Urothelium cell line (cell line): ENCODE measurements at regions not wholly inside any gene's neighbourhood (a gene's known extent, or its start where the extent isn't known, plus 50 kb on each side); places are given as distances from the start of the nearest gene placed in this dataset.

Experiments used
- DNase-seq: peaks from one replicate; pipeline ENCODE4 v3.0.0; 2011; ENCODE audit warnings: low spot score, mixed read lengths
- FAIRE-seq: peaks from 2 replicates; lab custom pipeline; 2011; peaks lifted over from hg19 to GRCh38; lab: Jason Lieb, UNC

- FAIRE-seq (no peak), DNase-seq (no peak)
Measured at GRCh38 chr10:111774486-111774885, 409.1 kb downstream of the GPAM start.

GRCh38 chr10:111784436-111784835, 399.1 kb downstream of the GPAM start:
- FAIRE-seq (no peak), DNase-seq (no peak)

GRCh38 chr10:111784946-111785465, 398.6 kb downstream of the GPAM start:
- DNase-seq (no peak), FAIRE-seq (no peak)

DNA sequence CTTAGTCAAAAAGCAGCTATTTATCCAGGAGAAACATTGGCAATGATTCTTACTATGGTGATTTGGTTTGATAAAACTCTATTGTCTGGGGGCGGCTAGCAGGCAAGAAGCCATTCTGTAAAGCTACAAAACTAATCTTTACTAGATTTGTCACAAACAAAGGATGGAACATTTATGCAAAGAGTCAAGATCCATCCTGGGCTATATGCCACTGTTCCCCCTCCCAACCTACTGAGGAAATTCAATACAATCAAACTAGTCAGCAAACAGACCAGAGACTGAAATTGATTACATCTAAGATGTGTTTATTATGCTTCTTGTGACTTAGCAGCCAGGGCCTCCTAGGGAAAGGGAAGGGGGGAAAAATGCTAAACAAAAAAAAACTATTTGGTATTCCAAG, 397.6 kb downstream of the GPAM start:
- FAIRE-seq (no peak), DNase-seq (no peak)

DNA sequence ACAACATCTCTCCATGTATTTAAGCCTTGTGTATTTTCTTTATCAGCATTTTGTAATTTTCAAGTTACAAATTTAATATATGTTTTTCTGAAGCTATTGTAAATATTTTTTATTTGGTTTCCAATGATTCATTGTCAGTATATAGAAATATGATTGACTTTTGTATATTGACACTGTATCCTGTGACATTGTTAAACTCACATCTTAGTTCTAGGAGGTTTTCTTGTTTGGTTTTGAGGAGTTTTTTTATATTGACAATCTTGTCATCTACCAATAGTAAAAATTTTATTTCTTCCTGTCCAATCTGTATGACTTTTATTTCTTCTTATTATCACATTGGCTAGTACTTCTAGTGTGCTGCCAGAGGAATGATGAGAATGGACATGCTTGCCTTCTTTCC, 393.7 kb downstream of the GPAM start:
- no peak for FAIRE-seq
- no peak for DNase-seq

DNA sequence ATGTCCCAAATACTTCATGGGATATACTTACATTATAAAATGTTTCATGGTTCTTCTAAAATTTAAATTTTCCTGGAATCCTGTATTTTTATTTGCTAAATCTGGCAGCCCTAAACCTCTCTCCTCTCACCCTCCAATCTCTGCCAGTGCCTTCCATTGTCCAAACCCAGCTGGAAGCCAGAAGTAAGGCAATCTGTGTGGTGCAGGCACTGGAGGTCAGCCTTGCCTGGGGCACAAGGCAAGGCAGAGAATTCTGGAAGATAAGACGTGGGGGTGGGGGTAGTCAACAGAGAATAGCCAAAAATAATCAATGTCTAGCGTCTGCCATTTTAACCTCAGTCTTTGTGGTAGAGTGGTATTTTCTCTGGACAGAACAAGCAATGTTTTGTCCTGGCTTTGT, 381.7 kb downstream of the GPAM start:
- FAIRE-seq = no peak
- DNase-seq = no peak

DNA sequence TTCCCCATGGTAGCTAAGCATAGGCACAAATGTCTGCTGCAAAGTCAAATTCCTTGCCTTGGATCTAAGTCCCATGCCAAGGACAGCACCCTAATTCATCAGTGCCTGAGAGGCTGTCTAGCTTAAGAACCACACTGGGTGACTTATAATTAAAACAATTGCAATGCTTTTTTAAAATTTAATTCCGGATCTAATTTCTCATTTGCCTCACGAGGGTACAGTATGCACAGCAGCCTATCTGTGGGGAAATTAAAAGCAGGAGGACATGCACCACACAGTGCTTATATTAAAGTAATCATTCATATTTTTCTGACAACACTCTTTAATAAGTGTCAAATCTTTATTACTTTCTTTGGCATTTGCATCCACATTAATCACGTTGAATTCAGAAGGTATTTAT, 378.8 kb downstream of the GPAM start:
- no peak for DNase-seq
- no peak for FAIRE-seq

GRCh38 chr10:111811517-111811916, 372.0 kb downstream of the GPAM start:
- DNase-seq (no peak), FAIRE-seq (no peak)

DNA sequence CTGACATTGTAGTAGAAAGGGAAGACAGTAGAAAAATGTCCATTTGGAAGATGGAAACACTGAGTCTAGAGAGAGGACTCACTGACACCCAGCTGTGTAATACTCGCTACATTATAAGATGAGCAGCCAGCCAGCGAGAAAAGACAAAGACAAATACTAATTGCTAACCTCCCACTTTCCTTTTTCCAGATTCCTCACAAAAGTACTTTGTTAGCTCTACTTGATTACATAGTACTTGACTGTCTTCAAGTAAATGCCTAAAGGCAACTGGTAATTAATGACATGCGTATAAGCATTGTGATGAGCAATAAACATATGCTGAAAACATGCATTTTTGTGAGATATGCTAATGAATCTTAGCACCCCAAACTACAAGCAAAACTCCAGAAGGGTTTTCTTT, 363.1 kb downstream of the GPAM start:
- FAIRE-seq (no peak), DNase-seq (no peak)

GRCh38 chr10:111821871-111822270, 361.7 kb downstream of the GPAM start:
- DNase-seq (no peak), FAIRE-seq (no peak)

DNA sequence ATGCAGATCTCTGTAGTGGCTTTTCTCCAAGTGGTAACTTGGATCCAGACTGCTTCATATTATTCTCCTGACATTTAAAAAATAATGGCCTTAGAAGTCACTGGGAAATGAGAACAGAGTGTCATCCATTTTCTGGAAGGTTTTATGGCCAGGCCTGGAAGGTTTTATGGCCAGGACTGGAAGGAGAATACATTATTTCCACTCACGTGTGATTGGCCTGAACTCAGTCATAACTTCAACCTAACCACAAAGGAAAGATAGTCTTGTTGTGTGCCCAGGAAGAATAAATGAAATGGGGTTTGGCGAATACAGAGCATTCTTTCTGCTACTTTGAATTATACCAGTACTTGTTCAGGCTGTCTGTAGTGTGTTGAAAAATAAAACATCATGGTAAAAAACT, 360.9 kb downstream of the GPAM start:
- FAIRE-seq (no peak), DNase-seq (no peak)

GRCh38 chr10:111824128-111824527, 359.4 kb downstream of the GPAM start:
- FAIRE-seq (no peak), DNase-seq (no peak)

DNA sequence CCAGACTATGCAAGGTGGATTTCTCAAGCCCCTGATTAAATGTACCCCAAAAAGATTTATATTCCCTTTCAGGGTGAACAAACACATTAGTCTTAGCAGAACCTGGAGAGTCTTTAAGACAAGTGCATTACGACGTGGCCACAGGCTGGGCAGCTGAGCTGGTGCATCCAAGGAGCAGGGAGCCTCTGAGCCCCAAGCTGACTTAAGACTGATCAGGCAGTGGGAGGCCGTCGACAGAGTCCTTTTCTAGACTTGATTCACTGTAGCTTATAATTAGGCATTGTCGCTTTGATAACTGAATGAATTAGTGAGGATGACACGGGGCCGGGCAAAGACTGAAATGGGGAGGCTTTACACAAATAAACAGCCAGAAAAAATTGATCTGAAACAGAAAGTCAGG, 353.2 kb downstream of the GPAM start:
- no peak for FAIRE-seq
- no peak for DNase-seq

GRCh38 chr10:111831058-111831457, 352.5 kb downstream of the GPAM start:
- no peak for DNase-seq
- FAIRE-seq = no peak

GRCh38 chr10:111833251-111833650, 350.3 kb downstream of the GPAM start:
- FAIRE-seq (no peak), DNase-seq (no peak)

GRCh38 chr10:111835574-111835973, 348.0 kb downstream of the GPAM start:
- no peak for FAIRE-seq
- DNase-seq = no peak

GRCh38 chr10:111836064-111836463, 347.5 kb downstream of the GPAM start:
- FAIRE-seq (no peak), DNase-seq (no peak)

GRCh38 chr10:111836571-111836970, 347.0 kb downstream of the GPAM start:
- DNase-seq (no peak), FAIRE-seq (no peak)

- FAIRE-seq = no peak
- DNase-seq = no peak
Measured at GRCh38 chr10:111837086-111837485, 346.5 kb downstream of the GPAM start.

- DNase-seq (no peak), FAIRE-seq (no peak)
Measured at GRCh38 chr10:111837985-111838384, 345.6 kb downstream of the GPAM start.

DNA sequence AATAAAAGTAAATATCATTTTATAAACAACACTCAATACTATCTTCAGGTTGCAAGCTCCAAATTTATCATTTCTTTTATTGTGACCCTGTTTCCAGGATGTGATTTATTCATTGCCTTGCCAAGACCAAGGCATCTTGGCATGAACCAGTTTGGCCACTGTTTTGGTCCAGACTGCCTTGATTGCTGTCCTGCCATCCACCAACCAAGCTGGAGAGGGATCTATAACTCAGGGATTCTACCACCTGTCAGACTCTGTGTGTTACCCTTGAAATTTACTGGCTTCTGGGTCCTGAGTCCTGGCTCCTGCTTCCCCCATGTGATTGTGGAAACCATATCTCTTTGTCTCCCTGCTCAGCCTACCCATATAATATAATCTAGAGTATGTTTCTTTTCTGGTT, 343.0 kb downstream of the GPAM start:
- no peak for FAIRE-seq

DNA sequence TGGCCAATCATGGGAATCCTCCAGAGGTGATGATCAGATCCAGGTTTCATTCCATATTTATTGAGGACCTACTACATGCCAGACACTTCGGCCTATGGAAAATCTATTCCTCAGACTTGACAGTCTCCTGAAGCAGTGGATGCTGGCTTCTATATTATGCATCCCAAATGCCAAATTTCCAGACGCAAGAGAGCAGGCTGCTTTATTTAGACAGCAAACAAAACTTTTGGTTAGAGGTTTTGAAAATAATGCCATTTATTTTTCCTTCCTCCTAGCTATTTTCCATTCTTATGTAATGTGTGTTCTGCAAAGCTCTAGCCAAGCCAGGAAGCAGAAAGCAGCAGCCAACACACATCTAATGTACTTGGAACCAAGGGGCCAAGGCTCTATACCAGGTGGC, 330.8 kb downstream of the GPAM start:
- no peak for DNase-seq
- FAIRE-seq = no peak

More for the DNA sequence above, 343.0 kb downstream of the GPAM start:
- DNase-seq = no peak

GRCh38 chr10:111856631-111857030, 326.9 kb downstream of the GPAM start:
- FAIRE-seq = no peak

DNA sequence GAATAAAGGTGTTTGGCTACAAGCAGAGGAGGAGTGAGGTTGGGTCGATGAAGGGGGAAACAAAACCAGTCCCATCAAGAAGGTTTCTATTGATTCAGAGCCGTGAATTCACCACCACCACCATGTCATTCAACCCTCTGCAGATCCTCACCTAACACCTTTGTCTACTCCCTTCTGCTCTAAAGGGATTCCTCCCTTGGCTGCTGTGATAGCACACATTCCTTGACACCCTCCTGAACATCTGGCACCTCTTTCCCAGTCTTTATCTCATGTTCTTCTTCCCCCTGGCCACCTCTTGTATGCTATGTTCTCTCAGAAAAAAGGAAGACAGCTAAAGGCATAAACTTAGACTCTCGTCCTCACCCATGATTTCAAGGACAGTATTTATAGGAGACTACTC, 318.0 kb downstream of the GPAM start:
- DNase-seq (no peak), FAIRE-seq (no peak)

More at GRCh38 chr10:111856631-111857030, 326.9 kb downstream of the GPAM start:
- DNase-seq = no peak
